K562 (cell line): ENCODE measurements at regions not wholly inside any gene's neighbourhood (a gene's known extent, or its start where the extent isn't known, plus 50 kb on each side); places are given as distances from the start of the nearest gene placed in this dataset.

ENCODE experiments used
- ATAC-seq: fragments of 200-7000 bp; cut with Tn5 transposase; 3 replicates; pipeline ENCODE4 v1.9.1; 2020; ENCODE audit warnings: moderate library complexity
- BruUV-seq: library from RNA; stranded (reverse); fragments of 400-500 nt; replicated peaks from 2 replicates; lab custom pipeline; 2021; lab: Mats Ljungman, UMichigan
- CTCF ChIA-PET: fragments of 300-600 bp; formaldehyde crosslinking; extraction: SDS; loops from one replicate; lab custom pipeline; 2021; ENCODE audit warnings: low intra/inter-chr PET ratio; lab: Yijun Ruan, JAX
- POLR2A ChIA-PET: fragments of 300-600, 350-650 bp; sonication (Branson Sonifier 250); formaldehyde crosslinking; extraction: SDS; loops from one replicate; lab custom pipeline; 2021; ENCODE audit warnings: antibody characterized with exemption, inconsistent platforms; lab: Yijun Ruan, JAX
- DNase-seq, 4 experiments: peaks; one replicate each; pipeline versions ENCODE4 v3.0.0 to v3.0.0-alpha.2; 2011 to 2018; ENCODE audit warnings: low spot score in 3 of 4, mixed read lengths in 3 of 4; ENCODE audit errors: extremely low read depth in 1 of 4
- FAIRE-seq: peaks from 2 replicates; lab custom pipeline; 2011; peaks lifted over from hg19 to GRCh38; lab: Jason Lieb, UNC
- H2AFZ ChIP-seq: 2 replicates; pipeline ENCODE4 v1.6.0; 2011; ENCODE audit warnings: low read depth, low read length, control low read depth, inconsistent platforms
- H3K27ac ChIP-seq: fragments of 200-600 bp; 3 replicates; pipeline ENCODE4 v1.8.0; 2011; ENCODE audit warnings: low read depth, mild to moderate bottlenecking, control low read depth, inconsistent platforms, low read length, moderate library complexity, mixed read lengths; ENCODE audit errors: extremely low read depth
- H3K27me3 ChIP-seq, 2 experiments: fragments of 300-600 bp in 1 of 2; 2 replicates in 1 of 2; 3 replicates in 1 of 2; pipeline versions ENCODE4 v1.6.0 to v1.8.0; 2011; ENCODE audit warnings: inconsistent platforms in 2 of 2, low read length in 2 of 2, mild to moderate bottlenecking in 1 of 2, mixed read lengths in 1 of 2, moderate library complexity in 1 of 2; ENCODE audit not compliant: control insufficient read depth in 2 of 2, insufficient read depth in 2 of 2
- H3K36me3 ChIP-seq: fragments of 300-600 bp; 3 replicates; pipeline ENCODE4 v1.8.0; 2011; ENCODE audit warnings: mild to moderate bottlenecking, low read length, inconsistent platforms; ENCODE audit not compliant: control insufficient read depth, insufficient read depth
- H3K4me1 ChIP-seq, 2 experiments: fragments of 200-600 bp in 1 of 2; replicated peaks in 1 of 2; 2 replicates in 1 of 2; 3 replicates in 1 of 2; pipeline versions ENCODE4 v1.5.1 to v1.8.0; 2011; ENCODE audit warnings: inconsistent platforms in 2 of 2, low read length in 2 of 2, mild to moderate bottlenecking in 1 of 2, mixed read lengths in 1 of 2, moderate library complexity in 1 of 2; ENCODE audit not compliant: control insufficient read depth in 2 of 2, insufficient read depth in 2 of 2
- H3K4me2 ChIP-seq: 2 replicates; pipeline ENCODE4 v1.6.1; 2011; ENCODE audit warnings: low read length, control low read depth, inconsistent platforms, mixed read lengths; ENCODE audit not compliant: insufficient read depth
- H3K4me3 ChIP-seq: fragments of 200-600 bp; sonication (generic), shearing (Covaris generic); 2 replicates; pipeline ENCODE4 v1.5.1; 2016; ENCODE audit warnings: control low read depth, inconsistent platforms
- H3K79me2 ChIP-seq: fragments of 200-600 bp; 3 replicates; pipeline ENCODE4 v1.8.0; 2011; ENCODE audit warnings: low read length, inconsistent platforms; ENCODE audit not compliant: control insufficient read depth, insufficient read depth
- H3K9ac ChIP-seq, 2 experiments: 2 replicates each; pipeline versions ENCODE4 v1.6.0 to v1.6.1; 2011; ENCODE audit warnings: low read depth in 2 of 2, low read length in 2 of 2, control low read depth in 1 of 2, inconsistent platforms in 1 of 2, mild to moderate bottlenecking in 1 of 2, mixed read lengths in 1 of 2; ENCODE audit not compliant: insufficient read depth in 1 of 2
- H3K9me1 ChIP-seq: one replicate; pipeline ENCODE4 v1.6.0; 2011; ENCODE audit warnings: inconsistent platforms, mild to moderate bottlenecking, low read length, moderate library complexity; ENCODE audit not compliant: control insufficient read depth, insufficient read depth
- H3K9me3 ChIP-seq: replicated peaks from 2 replicates; pipeline ENCODE4 v1.5.1; 2011; ENCODE audit warnings: low read depth, low read length, inconsistent platforms; ENCODE audit not compliant: control insufficient read depth, insufficient read depth
- H4K20me1 ChIP-seq: replicated peaks from 2 replicates; pipeline ENCODE4 v1.6.1; 2011; ENCODE audit warnings: low read length, inconsistent platforms, mixed read lengths; ENCODE audit not compliant: control insufficient read depth, insufficient read depth
- ARID1B ChIP-seq: fragments of 450-650 bp; IDR thresholded peaks from 2 replicates; pipeline ENCODE4 v1.6.1; 2016; ENCODE audit warnings: antibody characterized with exemption, mild to moderate bottlenecking, inconsistent platforms
- BCOR ChIP-seq: fragments of 450-650 bp; IDR thresholded peaks from 2 replicates; pipeline ENCODE4 v1.6.1; 2016
- CBFB ChIP-seq: sonication (generic); formaldehyde crosslinking; IDR thresholded peaks from 2 replicates; pipeline ENCODE4 v1.4.0; 2020; ENCODE audit warnings: mild to moderate bottlenecking, missing genetic modification reagents
- EGR1 ChIP-seq: fragments of 450-650 bp; conservative IDR thresholded peaks from 2 replicates; pipeline ENCODE4 v1.6.1; 2017; ENCODE audit warnings: mild to moderate bottlenecking
- ELF4 ChIP-seq: fragments of 450-650 bp; formaldehyde crosslinking; IDR thresholded peaks from 2 replicates; pipeline ENCODE4 v1.4.0; 2022; ENCODE audit warnings: missing genetic modification characterization
- FOXA1 ChIP-seq: fragments of 450-650 bp; IDR thresholded peaks from 2 replicates; pipeline ENCODE4 v1.6.1; 2016; ENCODE audit warnings: mild to moderate bottlenecking, borderline replicate concordance
- HNRNPUL1 ChIP-seq: fragments of 200-400 bp; formaldehyde crosslinking; IDR thresholded peaks from 2 replicates; pipeline ENCODE4 v1.6.1; 2017; ENCODE audit warnings: low read length
- NUFIP1 ChIP-seq: fragments of 450-650 bp; IDR thresholded peaks from 2 replicates; pipeline ENCODE4 v1.6.1; 2018; ENCODE audit not compliant: partially characterized antibody
- POLR3G ChIP-seq: IDR thresholded peaks from 2 replicates; pipeline ENCODE4 v1.6.1; 2011; ENCODE audit not compliant: insufficient read length, insufficient replicate concordance; ENCODE audit errors: extremely low read depth
- PPARD ChIP-seq: fragments of 250-450 bp; sonication (Bioruptor Pico); IDR thresholded peaks from 2 replicates; pipeline ENCODE4 v1.8.0; 2022; ENCODE audit warnings: inconsistent platforms, mild to moderate bottlenecking, moderate library complexity
- TOE1 ChIP-seq, 2 experiments: fragments of 450-650 bp in 1 of 2; sonication (generic) in 1 of 2; formaldehyde crosslinking in 1 of 2; IDR thresholded peaks; 2 replicates each; pipeline versions ENCODE4 v1.7.1 to v1.8.0; 2016 to 2022; ENCODE audit warnings: borderline replicate concordance in 2 of 2, mild to moderate bottlenecking in 2 of 2, antibody characterized with exemption in 1 of 2, inconsistent platforms in 1 of 2, low read depth in 1 of 2, missing genetic modification reagents in 1 of 2, moderate library complexity in 1 of 2
- WHSC1 ChIP-seq: IDR thresholded peaks from one replicate; pipeline ENCODE4 v1.6.1; 2012; ENCODE audit warnings: low read length, control low read depth, inconsistent platforms
- YY1 ChIP-seq, 3 experiments: IDR thresholded peaks; 2 replicates each; pipeline ENCODE4 v1.6.1; 2011; ENCODE audit warnings: low read length in 2 of 3, mild to moderate bottlenecking in 2 of 3, moderate library complexity in 2 of 3, borderline replicate concordance in 1 of 3, control low read depth in 1 of 3, low read depth in 1 of 3; ENCODE audit not compliant: insufficient read depth in 3 of 3, insufficient replicate concordance in 2 of 3, control insufficient read depth in 1 of 3, insufficient read length in 1 of 3; ENCODE audit errors: extremely low read depth in 1 of 3
- ZNF316 ChIP-seq: fragments of 450-650 bp; IDR thresholded peaks from 2 replicates; pipeline ENCODE4 v1.6.1; 2016
- ZNF507 ChIP-seq: conservative IDR thresholded peaks from 2 replicates; pipeline ENCODE4 v1.6.1; 2017; ENCODE audit warnings: missing genetic modification characterization, missing compliant biosample characterization
- ZNF79 ChIP-seq: fragments of 250-450 bp; sonication (Bioruptor Pico); IDR thresholded peaks from 2 replicates; pipeline ENCODE4 v1.4.0; 2020; ENCODE audit warnings: low read depth, mild to moderate bottlenecking, moderate library complexity
- WGBS: fragments of 100-300 bp; shearing (Covaris generic); methylation state at CpG from one replicate; pipeline ENCODE4 v1.1.6; 2016; ENCODE audit warnings: low coverage, mixed read lengths; ENCODE audit not compliant: insufficient coverage; ENCODE audit errors: missing lambda C conversion rate; 5-methylcytosine and 5-hydroxymethylcytosine counted together
- in situ Hi-C: fragments of 300-500 bp; cut with MboI; formaldehyde crosslinking; loops from 4 replicates; pipeline ENCODE4 v1.15.0; 2018; ENCODE audit warnings: inconsistent platforms, mixed read lengths
- intact Hi-C: fragments of 100-400 bp; cut with micrococcal nuclease; formaldehyde crosslinking; loops from 2 replicates; pipeline ENCODE4 v1.14.2; 2022
- TF ChIP-seq, protein P1 (sequence below): fragments of 450-650 bp; formaldehyde crosslinking; IDR thresholded peaks from 2 replicates; pipeline ENCODE4 v1.4.0; 2022; ENCODE audit warnings: missing genetic modification characterization

DNA sequence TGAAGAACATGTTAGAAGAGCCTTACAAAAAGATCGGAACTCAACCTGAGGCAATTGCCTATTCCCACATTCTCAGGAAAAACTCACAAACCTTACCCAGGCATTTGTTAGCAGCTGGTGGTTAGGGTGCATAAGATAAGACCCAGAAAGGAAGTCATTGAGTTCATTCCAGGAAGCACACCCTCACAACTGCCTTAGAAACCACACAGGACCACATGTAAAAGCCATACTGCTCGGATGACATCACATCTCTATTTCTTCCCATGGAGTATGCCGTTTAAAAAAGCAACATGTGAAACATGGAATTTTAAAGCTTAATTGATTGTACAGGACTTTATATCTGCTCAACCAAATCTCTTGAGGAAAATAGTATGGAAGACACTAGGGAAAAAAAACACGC is 411.2 kb downstream of the DAD1 start:
- ATAC-seq (no peak), FAIRE-seq (no peak), DNase-seq (no peak)
- no peaks in the 10 kb centered on the region for H3K36me3 ChIP-seq
- H4K20me1 ChIP-seq = no peaks in the 10 kb centered on the region
- no peak overlapping the region for H3K4me3 ChIP-seq
- POLR2A ChIA-PET = no interaction called here
- no peak overlapping the region for H3K4me2 ChIP-seq
- no peaks in the 10 kb centered on the region for H3K4me1 ChIP-seq
- WGBS = 0% methylated on average over 4 of the region's 4 CpGs
- H3K9ac ChIP-seq = no peak overlapping the region
- no TSS peak for BruUV-seq
- H2AFZ ChIP-seq = no peak overlapping the region
- in situ Hi-C loops (no loop called here), intact Hi-C loops (no loop called here)
- no peaks in the 10 kb centered on the region for H3K9me1 ChIP-seq
- no peak for TF ChIP-seq POLR3G
- TF ChIP-seq ZNF79 (CRISPR knock-in tag) = no peak
- no peak for TF ChIP-seq BCOR
- no peak for TF ChIP-seq CBFB (CRISPR knock-in tag)
- TF ChIP-seq ZNF316 = no peak
- no peak for TF ChIP-seq ZNF507 (tag)
- no peak for TF ChIP-seq TOE1 (IDR thresholded peaks at IDR 0.05; ENCODE audit: borderline replicate concordance)
- no peak for TF ChIP-seq TOE1 (CRISPR knock-in tag; IDR thresholded peaks at IDR 0.05; ENCODE audit: borderline replicate concordance, low read depth)
- TF ChIP-seq ARID1B = no peak
- no peak overlapping the region for H3K27ac ChIP-seq
- CTCF ChIA-PET = no interaction called here
- H3K9me3 ChIP-seq = no peaks in the 10 kb centered on the region
- H3K27me3 ChIP-seq = no peaks in the 10 kb centered on the region
- H3K79me2 ChIP-seq = no peaks in the 10 kb centered on the region

DNA sequence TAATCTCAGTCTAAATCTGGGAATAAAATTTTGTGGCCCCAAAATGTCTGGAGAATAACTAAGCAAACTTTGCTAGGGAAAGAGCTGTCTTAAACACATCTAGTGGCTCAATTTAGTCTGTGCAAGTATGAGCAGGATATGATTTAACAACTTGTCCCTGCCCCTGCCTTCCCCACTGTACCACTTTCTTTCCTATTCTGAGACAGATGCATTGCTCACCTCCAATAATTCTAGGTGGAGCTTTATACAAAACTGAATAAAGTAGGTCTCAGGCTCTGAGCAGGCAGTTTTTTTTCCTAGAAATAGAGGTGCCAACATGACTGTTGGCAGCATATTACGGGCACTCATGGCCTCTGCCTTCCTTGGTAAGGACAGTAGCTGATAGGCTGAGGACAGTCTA is 412.1 kb downstream of the DAD1 start:
- intact Hi-C loops (no loop called here), in situ Hi-C loops (no loop called here)
- Histone ChIP-seq H3K9me1 (no peaks in the 10 kb centered on the region), H3K27ac (no peak overlapping the region), H3K4me2 (no peak overlapping the region), H3K36me3 (no peaks in the 10 kb centered on the region), H3K9ac (no peak overlapping the region), H3K27me3 (no peaks in the 10 kb centered on the region), H3K9me3 (no peaks in the 10 kb centered on the region), H4K20me1 (no peaks in the 10 kb centered on the region), H3K4me1 (no peaks in the 10 kb centered on the region), H2AFZ (no peak overlapping the region), H3K4me3 (no peak overlapping the region), H3K79me2 (no peaks in the 10 kb centered on the region)
- FAIRE-seq (no peak), ATAC-seq (no peak), DNase-seq (no peak)
- BruUV-seq = no TSS peak
- WGBS = 0% methylated on average over 1 of the region's 1 CpG
- ChIA-PET POLR2A (no interaction called here), CTCF (no interaction called here)
- TF ChIP-seq PPARD = no peak
- no peak for TF ChIP-seq FOXA1
- no peak for TF ChIP-seq EGR1
- TF ChIP-seq HNRNPUL1 = no peak
- TF ChIP-seq, protein P1, sequence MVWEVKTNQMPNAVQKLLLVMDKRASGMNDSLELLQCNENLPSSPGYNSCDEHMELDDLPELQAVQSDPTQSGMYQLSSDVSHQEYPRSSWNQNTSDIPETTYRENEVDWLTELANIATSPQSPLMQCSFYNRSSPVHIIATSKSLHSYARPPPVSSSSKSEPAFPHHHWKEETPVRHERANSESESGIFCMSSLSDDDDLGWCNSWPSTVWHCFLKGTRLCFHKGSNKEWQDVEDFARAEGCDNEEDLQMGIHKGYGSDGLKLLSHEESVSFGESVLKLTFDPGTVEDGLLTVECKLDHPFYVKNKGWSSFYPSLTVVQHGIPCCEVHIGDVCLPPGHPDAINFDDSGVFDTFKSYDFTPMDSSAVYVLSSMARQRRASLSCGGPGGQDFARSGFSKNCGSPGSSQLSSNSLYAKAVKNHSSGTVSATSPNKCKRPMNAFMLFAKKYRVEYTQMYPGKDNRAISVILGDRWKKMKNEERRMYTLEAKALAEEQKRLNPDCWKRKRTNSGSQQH = no peak
- TF ChIP-seq NUFIP1 = no peak
- no peak for TF ChIP-seq WHSC1
- TF ChIP-seq YY1 (IDR thresholded peaks at IDR 0.05; ENCODE audit: borderline replicate concordance in 1 of 3, control insufficient read depth in 1 of 3, extremely low read depth in 1 of 3, insufficient read depth in 3 of 3, insufficient read length in 1 of 3, insufficient replicate concordance in 2 of 3, low read depth in 1 of 3, low read length in 2 of 3) = no peak
- no peak for TF ChIP-seq ELF4 (CRISPR knock-in tag)
